Central memory CD8-positive, alpha-beta T cell (primary cell): ENCODE measurements at regions not wholly inside any gene's neighbourhood (a gene's known extent, or its start where the extent isn't known, plus 50 kb on each side); places are given as distances from the start of the nearest gene placed in this dataset.

Experiments
- ATAC-seq: fragments of 150-1000 bp; cut with Tn5 transposase; replicated peaks from 2 replicates; pipeline ENCODE4 v1.10.0; 2022; ENCODE audit warnings: mild to moderate bottlenecking, moderate FRiP score, moderate number of reproducible peaks; ENCODE audit not compliant: poor library complexity, severe bottlenecking; ENCODE audit errors: extremely low read depth
- DNase-seq, 2 donors: peaks; one replicate each; pipeline ENCODE4 v3.0.0; 2021; ENCODE audit warnings: low spot score in 2 of 2
- H3K27ac Mint-ChIP-seq: one replicate; pipeline ENCODE4 v1.8.0; 2022; ENCODE audit warnings: low read depth, mild to moderate bottlenecking, moderate library complexity, mixed read lengths
- H3K27me3 Mint-ChIP-seq: one replicate; pipeline ENCODE4 v1.8.0; 2022; ENCODE audit warnings: mixed read lengths
- H3K36me3 Mint-ChIP-seq: one replicate; pipeline ENCODE4 v1.8.0; 2022; ENCODE audit warnings: mild to moderate bottlenecking, moderate library complexity, mixed read lengths; ENCODE audit not compliant: insufficient read depth
- H3K4me1 Mint-ChIP-seq: one replicate; pipeline ENCODE4 v1.8.0; 2022; ENCODE audit warnings: mixed read lengths
- H3K4me3 Mint-ChIP-seq: one replicate; pipeline ENCODE4 v1.8.0; 2022; ENCODE audit warnings: mild to moderate bottlenecking, moderate library complexity, mixed read lengths
- H3K9me3 Mint-ChIP-seq: one replicate; pipeline ENCODE4 v1.8.0; 2022; ENCODE audit warnings: mixed read lengths

- Mint-ChIP-seq H3K27ac (no peak overlapping the region), H3K4me1 (no peaks in the 10 kb centered on the region), H3K36me3 (peaks cover 2% of the 10 kb centered on the region), H3K4me3 (no peak overlapping the region), H3K27me3 (peaks cover 62% of the 10 kb centered on the region), H3K9me3 (no peaks in the 10 kb centered on the region)
- DNase-seq = no peak
- ATAC-seq = no peak
These were observed 128.7 kb downstream of the MN1 start for GRCh38 chr22:27672721-27673418.

GRCh38 chr22:27673839-27674238, 127.7 kb downstream of the MN1 start:
- DNase-seq = no peak
- no peak for ATAC-seq
- Mint-ChIP-seq H3K9me3 (no peaks in the 10 kb centered on the region), H3K36me3 (no peaks in the 10 kb centered on the region), H3K4me1 (no peaks in the 10 kb centered on the region), H3K4me3 (no peak overlapping the region), H3K27ac (no peak overlapping the region), H3K27me3 (peaks cover 59% of the 10 kb centered on the region)

GRCh38 chr22:27674261-27674923, 127.2 kb downstream of the MN1 start:
- ATAC-seq = no peak
- no peak overlapping the region for H3K4me3 Mint-ChIP-seq
- H3K36me3 Mint-ChIP-seq = no peaks in the 10 kb centered on the region
- H3K4me1 Mint-ChIP-seq = no peaks in the 10 kb centered on the region
- peaks cover 59% of the 10 kb centered on the region for H3K27me3 Mint-ChIP-seq
- no peak for DNase-seq
- no peak overlapping the region for H3K27ac Mint-ChIP-seq
- H3K9me3 Mint-ChIP-seq = no peaks in the 10 kb centered on the region

- H3K4me3 Mint-ChIP-seq = no peak overlapping the region
- DNase-seq = no peak
- H3K27me3 Mint-ChIP-seq = peaks cover 48% of the 10 kb centered on the region
- no peak for ATAC-seq
- no peaks in the 10 kb centered on the region for H3K36me3 Mint-ChIP-seq
- no peaks in the 10 kb centered on the region for H3K4me1 Mint-ChIP-seq
- no peaks in the 10 kb centered on the region for H3K9me3 Mint-ChIP-seq
- no peak overlapping the region for H3K27ac Mint-ChIP-seq
These were observed 124.9 kb downstream of the MN1 start for GRCh38 chr22:27676545-27677213.

GRCh38 chr22:27677905-27678458, 123.6 kb downstream of the MN1 start:
- Mint-ChIP-seq H3K9me3 (no peaks in the 10 kb centered on the region), H3K27me3 (peaks cover 56% of the 10 kb centered on the region), H3K4me1 (no peaks in the 10 kb centered on the region), H3K4me3 (no peak overlapping the region), H3K27ac (no peak overlapping the region), H3K36me3 (no peaks in the 10 kb centered on the region)
- DNase-seq (no peak), ATAC-seq (no peak)

GRCh38 chr22:27679176-27679575, 122.4 kb downstream of the MN1 start:
- Mint-ChIP-seq H3K4me3 (no peak overlapping the region), H3K4me1 (no peaks in the 10 kb centered on the region)
- ATAC-seq = no peak

GRCh38 chr22:27679693-27680488, 121.7 kb downstream of the MN1 start:
- Mint-ChIP-seq H3K36me3 (no peaks in the 10 kb centered on the region), H3K4me3 (no peak overlapping the region), H3K4me1 (no peaks in the 10 kb centered on the region), H3K9me3 (no peaks in the 10 kb centered on the region), H3K27me3 (peaks cover 43% of the 10 kb centered on the region), H3K27ac (no peak overlapping the region)
- DNase-seq (no peak), ATAC-seq (no peak)

More at GRCh38 chr22:27679176-27679575, 122.4 kb downstream of the MN1 start:
- no peaks in the 10 kb centered on the region for H3K9me3 Mint-ChIP-seq
- no peak overlapping the region for H3K27ac Mint-ChIP-seq
- DNase-seq = no peak
- peaks cover 50% of the 10 kb centered on the region for H3K27me3 Mint-ChIP-seq
- H3K36me3 Mint-ChIP-seq = no peaks in the 10 kb centered on the region

- DNase-seq (no peak), ATAC-seq (no peak)
- H3K36me3 Mint-ChIP-seq = no peaks in the 10 kb centered on the region
- H3K27ac Mint-ChIP-seq = no peak overlapping the region
- H3K4me1 Mint-ChIP-seq = no peaks in the 10 kb centered on the region
- peaks cover 41% of the 10 kb centered on the region for H3K27me3 Mint-ChIP-seq
- no peaks in the 10 kb centered on the region for H3K9me3 Mint-ChIP-seq
- no peak overlapping the region for H3K4me3 Mint-ChIP-seq
These were observed 120.9 kb downstream of the MN1 start for GRCh38 chr22:27680636-27681035.

- no peaks in the 10 kb centered on the region for H3K9me3 Mint-ChIP-seq
- no peak overlapping the region for H3K4me3 Mint-ChIP-seq
- H3K27me3 Mint-ChIP-seq = peaks cover 41% of the 10 kb centered on the region
- ATAC-seq = no peak
- no peak overlapping the region for H3K27ac Mint-ChIP-seq
- no peaks in the 10 kb centered on the region for H3K4me1 Mint-ChIP-seq
- no peak for DNase-seq
- H3K36me3 Mint-ChIP-seq = no peaks in the 10 kb centered on the region
These were observed 120.5 kb downstream of the MN1 start for GRCh38 chr22:27681037-27681436.

GRCh38 chr22:27682437-27682836, 119.1 kb downstream of the MN1 start:
- H3K4me1 Mint-ChIP-seq = no peaks in the 10 kb centered on the region
- no peaks in the 10 kb centered on the region for H3K9me3 Mint-ChIP-seq
- no peak overlapping the region for H3K27ac Mint-ChIP-seq
- no peak for DNase-seq
- H3K36me3 Mint-ChIP-seq = no peaks in the 10 kb centered on the region
- H3K4me3 Mint-ChIP-seq = no peak overlapping the region
- H3K27me3 Mint-ChIP-seq = peaks cover 45% of the 10 kb centered on the region
- no peak for ATAC-seq

GRCh38 chr22:27684901-27685300, 116.7 kb downstream of the MN1 start:
- Mint-ChIP-seq H3K27me3 (peaks cover 40% of the 10 kb centered on the region), H3K9me3 (no peaks in the 10 kb centered on the region), H3K4me3 (no peak overlapping the region), H3K36me3 (peaks cover 2% of the 10 kb centered on the region), H3K27ac (no peak overlapping the region), H3K4me1 (no peaks in the 10 kb centered on the region)
- DNase-seq (no peak), ATAC-seq (no peak)

GRCh38 chr22:27685515-27685914, 116.0 kb downstream of the MN1 start:
- ATAC-seq (no peak), DNase-seq (no peak)
- Mint-ChIP-seq H3K27ac (no peak overlapping the region), H3K36me3 (peaks cover 2% of the 10 kb centered on the region), H3K27me3 (peaks cover 40% of the 10 kb centered on the region), H3K4me3 (no peak overlapping the region), H3K9me3 (no peaks in the 10 kb centered on the region), H3K4me1 (no peaks in the 10 kb centered on the region)
